NCI-H1436 (cell line): ENCODE measurements at regions not wholly inside any gene's neighbourhood (a gene's known extent, or its start where the extent isn't known, plus 50 kb on each side); places are given as distances from the start of the nearest gene placed in this dataset.

Source experiments
- DNase-seq: peaks from one replicate; lab custom pipeline; 2025; lab: John Stamatoyannopoulos, UW

GRCh38 chr4:41428601-41429279 is 109.2 kb upstream of the LIMCH1 start:
- no peak for DNase-seq

- no peak for DNase-seq
Observed at GRCh38 chr4:41429280-41429669, 108.7 kb upstream of the LIMCH1 start.

GRCh38 chr4:41430792-41431191 is 107.2 kb upstream of the LIMCH1 start:
- DNase-seq, result no peak

GRCh38 chr4:41431276-41431675 is 106.7 kb upstream of the LIMCH1 start:
- DNase-seq, result no peak

GRCh38 chr4:41432219-41432618 is 105.7 kb upstream of the LIMCH1 start:
- no peak for DNase-seq

GRCh38 chr4:41432881-41433280 is 105.1 kb upstream of the LIMCH1 start:
- no peak for DNase-seq

- no peak for DNase-seq
Observed at GRCh38 chr4:41433361-41433760, 104.6 kb upstream of the LIMCH1 start.

GRCh38 chr4:41435510-41435909 is 102.4 kb upstream of the LIMCH1 start:
- DNase-seq, result no peak

- no peak for DNase-seq
Observed at GRCh38 chr4:41436419-41436818, 101.5 kb upstream of the LIMCH1 start.

- peak; percentile 18 for DNase-seq
Observed at GRCh38 chr4:41437111-41437536, 100.8 kb upstream of the LIMCH1 start.

- no peak for DNase-seq
Observed at GRCh38 chr4:41438931-41439297, 99.0 kb upstream of the LIMCH1 start.

- DNase-seq, result no peak
Observed at GRCh38 chr4:41442810-41443209, 95.1 kb upstream of the LIMCH1 start.

- no peak for DNase-seq
Observed at GRCh38 chr4:41443340-41444079, 94.4 kb upstream of the LIMCH1 start.

GRCh38 chr4:41446391-41446790 is 91.6 kb upstream of the LIMCH1 start:
- DNase-seq, result no peak

GRCh38 chr4:41446981-41447725 is 90.8 kb upstream of the LIMCH1 start:
- no peak for DNase-seq

GRCh38 chr4:41448934-41449333 is 89.0 kb upstream of the LIMCH1 start:
- no peak for DNase-seq

GRCh38 chr4:41451961-41452360 is 86.0 kb upstream of the LIMCH1 start:
- DNase-seq, result no peak

- no peak for DNase-seq
Observed at GRCh38 chr4:41452484-41453225, 85.3 kb upstream of the LIMCH1 start.

- DNase-seq, result no peak
Observed at GRCh38 chr4:41454423-41454822, 83.5 kb upstream of the LIMCH1 start.

GRCh38 chr4:41455206-41455605 is 82.8 kb upstream of the LIMCH1 start:
- no peak for DNase-seq

- no peak for DNase-seq
Observed at GRCh38 chr4:41456559-41457101, 81.3 kb upstream of the LIMCH1 start.

GRCh38 chr4:41458689-41459088 is 79.3 kb upstream of the LIMCH1 start:
- DNase-seq, result no peak
